Lower lobe of right lung (tissue), 2 donors: ENCODE measurements at regions not wholly inside any gene's neighbourhood (a gene's known extent, or its start where the extent isn't known, plus 50 kb on each side); places are given as distances from the start of the nearest gene placed in this dataset.
"Not testable (repeated sequence)": the region's sequence is repeated elsewhere in the genome, so short reads cannot be mapped to it uniquely, and the experiment has no call there.

Experiments used
- ATAC-seq, 2 donors: fragments of 200-7000 bp; cut with Tn5 transposase; one replicate each; pipeline ENCODE4 v1.9.1; 2020 to 2022; ENCODE audit warnings: mild to moderate bottlenecking in 2 of 2, moderate library complexity in 2 of 2
- DNase-seq: peaks from one replicate; pipeline ENCODE4 v3.0.0-alpha.2; 2020
- H3K27ac ChIP-seq: fragments of 200-600 bp; one replicate; pipeline ENCODE4 v1.8.0; 2022
- H3K27me3 ChIP-seq: fragments of 200-600 bp; one replicate; pipeline ENCODE4 v1.8.0; 2022; ENCODE audit warnings: low read depth
- H3K36me3 ChIP-seq: fragments of 200-600 bp; one replicate; pipeline ENCODE4 v1.8.0; 2022; ENCODE audit warnings: mild to moderate bottlenecking
- H3K4me1 ChIP-seq: fragments of 200-600 bp; one replicate; pipeline ENCODE4 v1.8.0; 2022
- H3K4me3 ChIP-seq: fragments of 200-600 bp; one replicate; pipeline ENCODE4 v1.8.0; 2022; ENCODE audit warnings: mild to moderate bottlenecking
- H3K9me3 ChIP-seq: fragments of 200-600 bp; one replicate; pipeline ENCODE4 v1.8.0; 2022
- CTCF ChIP-seq: fragments of 200-600 bp; IDR thresholded peaks from one replicate; pipeline ENCODE4 v1.8.0; 2022; ENCODE audit warnings: antibody characterized with exemption, mild to moderate bottlenecking
- intact Hi-C: fragments of 100-400 bp; cut with DNase I; formaldehyde crosslinking; loops from one replicate; pipeline ENCODE4 v1.11.0; 2022
- donor health status: DM: no; HTN: yes; CAD: no; lungs with severe emphysema.

- no peak for ATAC-seq
- Histone ChIP-seq H3K27me3 (no peaks in the 10 kb centered on the region), H3K36me3 (no peaks in the 10 kb centered on the region), H3K9me3 (no peaks in the 10 kb centered on the region), H3K4me1 (no peaks in the 10 kb centered on the region), H3K4me3 (no peak overlapping the region), H3K27ac (no peak overlapping the region)
- no peak for TF ChIP-seq CTCF
- intact Hi-C loops, result no loop called here
- no peak for DNase-seq
Observed at GRCh38 chr4:28014469-28014868, 1153.8 kb downstream of the STIM2 start.

- intact Hi-C loops, result no loop called here
- no peaks in the 10 kb centered on the region for H3K9me3 ChIP-seq
- H3K4me3 ChIP-seq, result no peak overlapping the region
- no peaks in the 10 kb centered on the region for H3K4me1 ChIP-seq
- TF ChIP-seq CTCF, result no peak
- no peak overlapping the region for H3K27ac ChIP-seq
- DNase-seq, result no peak
- H3K27me3 ChIP-seq, result no peaks in the 10 kb centered on the region
- no peaks in the 10 kb centered on the region for H3K36me3 ChIP-seq
- no peak for ATAC-seq
Observed at GRCh38 chr4:28015996-28016395, 1155.4 kb downstream of the STIM2 start.

GRCh38 chr4:28038253-28038652 is 1177.6 kb downstream of the STIM2 start:
- H3K27ac ChIP-seq, ATAC-seq, H3K36me3 ChIP-seq, H3K4me1 ChIP-seq, DNase-seq, H3K9me3 ChIP-seq, intact Hi-C loops, H3K27me3 ChIP-seq, H3K4me3 ChIP-seq: not testable (repeated sequence)

GRCh38 chr4:28062562-28062961 is 1201.9 kb downstream of the STIM2 start:
- H3K36me3 ChIP-seq, result no peaks in the 10 kb centered on the region
- no peak for TF ChIP-seq CTCF
- no peaks in the 10 kb centered on the region for H3K27me3 ChIP-seq
- no peaks in the 10 kb centered on the region for H3K9me3 ChIP-seq
- no peak for DNase-seq
- no peak for ATAC-seq
- intact Hi-C loops, result no loop called here
- H3K27ac ChIP-seq, result no peak overlapping the region
- no peak overlapping the region for H3K4me3 ChIP-seq
- no peaks in the 10 kb centered on the region for H3K4me1 ChIP-seq

GRCh38 chr4:28073860-28074555 is 1213.4 kb downstream of the STIM2 start:
- Histone ChIP-seq H3K9me3 (no peaks in the 10 kb centered on the region), H3K36me3 (no peaks in the 10 kb centered on the region), H3K27me3 (no peaks in the 10 kb centered on the region), H3K4me1 (no peaks in the 10 kb centered on the region), H3K27ac (no peak overlapping the region), H3K4me3 (no peak overlapping the region)
- ATAC-seq (no peak), DNase-seq (no peak)
- TF ChIP-seq CTCF, result no peak
- intact Hi-C loops, result no loop called here

GRCh38 chr4:28075401-28075956 is 1214.8 kb downstream of the STIM2 start:
- no peak overlapping the region for H3K4me3 ChIP-seq
- no peak for TF ChIP-seq CTCF
- no peaks in the 10 kb centered on the region for H3K9me3 ChIP-seq
- ATAC-seq (no peak), DNase-seq (no peak)
- H3K27ac ChIP-seq, result no peak overlapping the region
- H3K4me1 ChIP-seq, result no peaks in the 10 kb centered on the region
- H3K36me3 ChIP-seq, result no peaks in the 10 kb centered on the region
- no peaks in the 10 kb centered on the region for H3K27me3 ChIP-seq
- intact Hi-C loops, result no loop called here

GRCh38 chr4:28077203-28077602 is 1216.6 kb downstream of the STIM2 start:
- H3K9me3 ChIP-seq, intact Hi-C loops, H3K36me3 ChIP-seq, DNase-seq, H3K27me3 ChIP-seq, ATAC-seq, H3K4me1 ChIP-seq, H3K27ac ChIP-seq, H3K4me3 ChIP-seq: not testable (repeated sequence)
